MM.1S (cell line): ENCODE measurements at regions not wholly inside any gene's neighbourhood (a gene's known extent, or its start where the extent isn't known, plus 50 kb on each side); places are given as distances from the start of the nearest gene placed in this dataset.

Source experiments
- DNase-seq: peaks from one replicate; pipeline ENCODE4 v3.0.0-alpha.2; 2015
- H2AFZ ChIP-seq: fragments of 300-600 bp; sonication (generic); 2 replicates; pipeline ENCODE4 v1.6.0; 2016; ENCODE audit warnings: antibody characterized with exemption, low read length
- H3F3A ChIP-seq: fragments of 300-600 bp; sonication (generic); 2 replicates; pipeline ENCODE4 v1.6.1; 2016; ENCODE audit warnings: mild to moderate bottlenecking, antibody characterized with exemption, low read length, moderate library complexity, mixed read lengths; ENCODE audit not compliant: insufficient read depth
- H3K27ac ChIP-seq: fragments of 300-600 bp; sonication (generic); 2 replicates; pipeline ENCODE4 v1.5.1; 2016; ENCODE audit warnings: mild to moderate bottlenecking, low read length
- H3K27me3 ChIP-seq: fragments of 300-600 bp; sonication (generic); replicated peaks from 2 replicates; pipeline ENCODE4 v1.6.0; 2016; ENCODE audit warnings: low read length; ENCODE audit not compliant: insufficient read depth
- H3K36me3 ChIP-seq: fragments of 300-600 bp; sonication (generic); replicated peaks from 2 replicates; pipeline ENCODE4 v1.6.1; 2016; ENCODE audit warnings: mild to moderate bottlenecking, low read length, mixed read lengths; ENCODE audit not compliant: insufficient read depth
- H3K4me1 ChIP-seq: fragments of 300-600 bp; sonication (generic); 2 replicates; pipeline ENCODE4 v1.6.1; 2016; ENCODE audit warnings: low read length, mixed read lengths
- H3K4me2 ChIP-seq: fragments of 300-600 bp; sonication (generic); 2 replicates; pipeline ENCODE4 v1.6.0; 2016; ENCODE audit warnings: low read depth, low read length
- H3K4me3 ChIP-seq: fragments of 300-600 bp; sonication (generic); 2 replicates; pipeline ENCODE4 v1.5.1; 2016; ENCODE audit warnings: low read length, mixed read lengths
- H3K79me2 ChIP-seq: fragments of 300-600 bp; sonication (generic); 2 replicates; pipeline ENCODE4 v1.6.1; 2016; ENCODE audit warnings: mixed run types, low read length, mixed read lengths
- H3K9ac ChIP-seq: fragments of 300-600 bp; sonication (generic); 2 replicates; pipeline ENCODE4 v1.6.1; 2016; ENCODE audit warnings: low read length, mixed read lengths
- H3K9me2 ChIP-seq: fragments of 300-600 bp; sonication (generic); replicated peaks from 2 replicates; pipeline ENCODE4 v1.6.1; 2016; ENCODE audit warnings: mild to moderate bottlenecking, low read length, mixed read lengths; ENCODE audit not compliant: insufficient read depth
- H3K9me3 ChIP-seq: fragments of 300-600 bp; sonication (generic); replicated peaks from 2 replicates; pipeline ENCODE4 v1.6.1; 2016; ENCODE audit warnings: mild to moderate bottlenecking, low read length, mixed read lengths; ENCODE audit not compliant: insufficient read depth
- H4K20me1 ChIP-seq: fragments of 300-600 bp; sonication (generic); 2 replicates; pipeline ENCODE4 v1.6.1; 2016; ENCODE audit warnings: mild to moderate bottlenecking, low read length, moderate library complexity, mixed read lengths; ENCODE audit not compliant: insufficient read depth
- EZH2 ChIP-seq: fragments of 300-600 bp; sonication (generic); optimal IDR thresholded peaks from 2 replicates; pipeline ENCODE3; 2017; ENCODE audit warnings: low read depth, mild to moderate bottlenecking, antibody characterized with exemption, low read length, mixed read lengths
- EZH2phosphoT487 ChIP-seq: fragments of 300-600 bp; sonication (generic); IDR thresholded peaks from 2 replicates; pipeline ENCODE4 v1.6.1; 2018; ENCODE audit warnings: antibody characterized with exemption, low read length
- TF ChIP-seq, protein P1 (sequence below): fragments of 300-600 bp; sonication (generic); IDR thresholded peaks from 2 replicates; pipeline ENCODE4 v1.5.1; 2016; ENCODE audit warnings: antibody characterized with exemption, low read length, mixed read lengths

DNA sequence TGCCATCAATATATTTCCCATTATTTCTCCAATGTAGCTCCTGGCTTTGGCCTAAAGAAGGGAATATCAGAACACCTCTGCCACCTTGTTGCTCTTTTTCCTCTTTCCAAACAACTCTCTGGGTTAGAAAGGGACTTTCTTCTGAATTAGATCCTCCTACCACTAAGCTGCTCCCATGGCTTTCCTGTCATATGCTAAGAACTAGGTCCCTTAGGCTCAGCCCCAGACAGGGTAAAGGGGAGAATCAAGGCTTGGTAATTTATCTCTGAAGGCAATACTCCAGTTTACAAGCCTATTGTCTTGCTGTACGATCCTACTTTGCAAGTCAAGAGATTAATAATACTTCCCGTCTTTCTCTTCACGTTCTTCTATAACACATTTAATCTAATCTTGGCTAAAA lies 373.2 kb upstream of the DAB1 start:
- Histone ChIP-seq H3K9me2 (no peaks in the 10 kb centered on the region), H3K4me3 (no peak overlapping the region), H4K20me1 (no peaks in the 10 kb centered on the region), H3K27ac (no peak overlapping the region), H3F3A (no peaks in the 10 kb centered on the region), H3K4me2 (no peak overlapping the region), H3K27me3 (no peaks in the 10 kb centered on the region), H3K9me3 (no peaks in the 10 kb centered on the region), H3K36me3 (no peaks in the 10 kb centered on the region), H3K9ac (no peak overlapping the region), H3K79me2 (no peaks in the 10 kb centered on the region), H2AFZ (no peak overlapping the region), H3K4me1 (no peaks in the 10 kb centered on the region)
- TF ChIP-seq EZH2 (no peak), EZH2phosphoT487 (no peak)
- TF ChIP-seq, protein P1, sequence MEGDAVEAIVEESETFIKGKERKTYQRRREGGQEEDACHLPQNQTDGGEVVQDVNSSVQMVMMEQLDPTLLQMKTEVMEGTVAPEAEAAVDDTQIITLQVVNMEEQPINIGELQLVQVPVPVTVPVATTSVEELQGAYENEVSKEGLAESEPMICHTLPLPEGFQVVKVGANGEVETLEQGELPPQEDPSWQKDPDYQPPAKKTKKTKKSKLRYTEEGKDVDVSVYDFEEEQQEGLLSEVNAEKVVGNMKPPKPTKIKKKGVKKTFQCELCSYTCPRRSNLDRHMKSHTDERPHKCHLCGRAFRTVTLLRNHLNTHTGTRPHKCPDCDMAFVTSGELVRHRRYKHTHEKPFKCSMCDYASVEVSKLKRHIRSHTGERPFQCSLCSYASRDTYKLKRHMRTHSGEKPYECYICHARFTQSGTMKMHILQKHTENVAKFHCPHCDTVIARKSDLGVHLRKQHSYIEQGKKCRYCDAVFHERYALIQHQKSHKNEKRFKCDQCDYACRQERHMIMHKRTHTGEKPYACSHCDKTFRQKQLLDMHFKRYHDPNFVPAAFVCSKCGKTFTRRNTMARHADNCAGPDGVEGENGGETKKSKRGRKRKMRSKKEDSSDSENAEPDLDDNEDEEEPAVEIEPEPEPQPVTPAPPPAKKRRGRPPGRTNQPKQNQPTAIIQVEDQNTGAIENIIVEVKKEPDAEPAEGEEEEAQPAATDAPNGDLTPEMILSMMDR: no peak
- no peak for DNase-seq

DNA sequence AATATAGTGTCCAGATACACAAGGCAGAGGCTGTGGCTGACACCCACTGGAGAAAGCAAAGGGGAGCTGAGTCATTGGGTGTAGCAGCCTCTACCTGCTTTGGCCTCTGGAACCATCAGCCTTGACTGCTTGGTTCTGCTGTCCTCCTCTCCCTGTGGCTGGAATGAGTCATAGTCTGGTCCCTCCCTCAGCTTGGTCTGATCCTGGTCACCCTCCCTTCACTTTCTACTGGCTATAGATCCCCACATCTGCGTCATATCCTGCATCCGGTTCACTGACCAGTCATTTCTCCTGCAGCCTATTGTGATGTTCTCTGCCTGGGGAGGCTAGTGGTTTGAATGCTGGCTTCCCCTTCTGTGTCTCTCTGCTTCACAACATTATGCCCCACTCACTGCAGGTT lies 372.8 kb upstream of the DAB1 start:
- Histone ChIP-seq H3F3A (no peaks in the 10 kb centered on the region), H3K36me3 (no peaks in the 10 kb centered on the region), H3K27me3 (no peaks in the 10 kb centered on the region), H3K4me3 (no peak overlapping the region), H3K79me2 (no peaks in the 10 kb centered on the region), H4K20me1 (no peaks in the 10 kb centered on the region), H3K4me2 (no peak overlapping the region), H3K9me2 (no peaks in the 10 kb centered on the region), H3K9ac (no peak overlapping the region), H3K4me1 (no peaks in the 10 kb centered on the region), H3K9me3 (no peaks in the 10 kb centered on the region), H3K27ac (no peak overlapping the region), H2AFZ (no peak overlapping the region)
- no peak for TF ChIP-seq EZH2phosphoT487
- TF ChIP-seq EZH2: no peak
- TF ChIP-seq, protein P1: no peak
- DNase-seq: no peak

DNA sequence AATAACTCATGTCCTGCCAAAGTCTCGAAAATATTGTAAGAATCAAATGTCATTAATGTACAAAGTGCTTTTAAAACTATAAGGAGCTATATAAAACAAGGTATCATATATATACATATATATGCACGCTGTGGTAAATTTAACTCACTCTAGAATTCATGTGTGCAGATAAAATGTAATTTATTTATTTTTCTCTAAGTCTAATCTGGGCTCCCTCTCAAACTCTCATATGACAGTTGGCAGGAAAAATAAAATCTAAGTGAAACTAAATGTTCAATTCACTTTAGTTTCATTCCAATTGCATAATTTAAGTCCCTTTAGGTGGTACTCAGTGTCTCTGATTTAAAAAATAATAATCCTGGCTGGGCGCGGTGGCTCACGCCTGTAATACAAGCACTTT lies 372.0 kb upstream of the DAB1 start:
- no peak overlapping the region for H2AFZ ChIP-seq
- H3F3A ChIP-seq: no peaks in the 10 kb centered on the region
- no peaks in the 10 kb centered on the region for H4K20me1 ChIP-seq
- no peak overlapping the region for H3K4me3 ChIP-seq
- TF ChIP-seq EZH2: no peak
- TF ChIP-seq EZH2phosphoT487: no peak
- TF ChIP-seq, protein P1: no peak
- no peaks in the 10 kb centered on the region for H3K9me2 ChIP-seq
- no peak overlapping the region for H3K27ac ChIP-seq
- H3K9ac ChIP-seq: no peak overlapping the region
- no peaks in the 10 kb centered on the region for H3K4me1 ChIP-seq
- no peaks in the 10 kb centered on the region for H3K27me3 ChIP-seq
- no peaks in the 10 kb centered on the region for H3K79me2 ChIP-seq
- H3K4me2 ChIP-seq: no peak overlapping the region
- H3K36me3 ChIP-seq: no peaks in the 10 kb centered on the region
- no peak for DNase-seq
- H3K9me3 ChIP-seq: no peaks in the 10 kb centered on the region
